ENCODE measurements at regions not wholly inside any gene's neighbourhood (a gene's known extent, or its start where the extent isn't known, plus 50 kb on each side); places are given as distances from the start of the nearest gene placed in this dataset.

DNA sequence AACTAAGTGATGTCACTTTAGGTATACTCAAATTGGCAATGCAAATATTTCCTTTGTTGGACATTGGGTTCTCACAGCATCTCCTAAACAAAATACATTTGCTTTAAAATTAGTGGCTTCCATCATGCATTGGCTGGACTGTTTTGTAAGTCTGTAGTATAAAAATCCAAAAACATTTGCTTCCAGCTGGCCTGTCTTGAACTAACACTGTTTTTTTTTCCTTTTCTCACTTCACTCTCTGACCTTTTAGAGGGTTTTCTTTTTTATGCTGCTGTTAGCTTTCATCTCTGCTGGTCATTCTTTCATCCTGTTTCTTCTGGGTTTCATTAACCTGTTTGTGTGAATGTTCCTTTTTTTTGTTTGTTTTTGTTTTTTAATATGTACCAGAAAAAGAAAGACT, 121.7 kb upstream of the MLIP start:
- CTCF ChIA-PET, result interaction anchor here (0.7 to 9.4 kb wide), 3 partner anchors 60 to 1038 kb away, joined by 3 to 141 read pairs (median 4); no protein-coding TSS in a partner anchor
- H3K4me3 ChIP-seq (ENCODE audit: low read depth, low read length), result no peak overlapping the region
- no peaks in the 10 kb centered on the region for H3K9me3 ChIP-seq (ENCODE audit: control insufficient read depth, insufficient read depth, low read depth, low read length)
- POLR2A ChIA-PET, result no interaction called here
- H3K4me1 ChIP-seq (ENCODE audit: control insufficient read depth, insufficient read depth, low read length), result no peaks in the 10 kb centered on the region
- H3K27ac ChIP-seq (ENCODE audit: extremely low read depth, low read depth, low read length), result no peak overlapping the region
- TF ChIP-seq ZNF548 (tag by site-specific recombination; IDR thresholded peaks at IDR 0.05), result no peak
- no peak for TF ChIP-seq ZSCAN30 (tag by site-specific recombination; IDR thresholded peaks at IDR 0.05)
- no peak for TF ChIP-seq ZNF48 (tag by site-specific recombination; IDR thresholded peaks at IDR 0.05)
- TF ChIP-seq, protein P1, sequence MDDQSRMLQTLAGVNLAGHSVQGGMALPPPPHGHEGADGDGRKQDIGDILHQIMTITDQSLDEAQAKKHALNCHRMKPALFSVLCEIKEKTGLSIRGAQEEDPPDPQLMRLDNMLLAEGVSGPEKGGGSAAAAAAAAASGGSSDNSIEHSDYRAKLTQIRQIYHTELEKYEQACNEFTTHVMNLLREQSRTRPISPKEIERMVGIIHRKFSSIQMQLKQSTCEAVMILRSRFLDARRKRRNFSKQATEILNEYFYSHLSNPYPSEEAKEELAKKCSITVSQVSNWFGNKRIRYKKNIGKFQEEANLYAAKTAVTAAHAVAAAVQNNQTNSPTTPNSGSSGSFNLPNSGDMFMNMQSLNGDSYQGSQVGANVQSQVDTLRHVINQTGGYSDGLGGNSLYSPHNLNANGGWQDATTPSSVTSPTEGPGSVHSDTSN (CRISPR knock-in tag; IDR thresholded peaks at IDR 0.05), result no peak
- no peak for TF ChIP-seq ZNF544 (tag by site-specific recombination; IDR thresholded peaks at IDR 0.05)
- no peak for TF ChIP-seq FEZF1 (tag by site-specific recombination; IDR thresholded peaks at IDR 0.05)
- TF ChIP-seq ZNF157 (tag by site-specific recombination; IDR thresholded peaks at IDR 0.05), result no peak
- TF ChIP-seq ZBTB1 (tag by site-specific recombination; IDR thresholded peaks at IDR 0.05), result no peak
- no peak for TF ChIP-seq ZNF830 (tag by site-specific recombination; IDR thresholded peaks at IDR 0.05; ENCODE audit: low read depth)
- TF ChIP-seq ZFP3 (tag by site-specific recombination; IDR thresholded peaks at IDR 0.05; ENCODE audit: low read depth), result no peak
- TF ChIP-seq ZNF76 (tag by site-specific recombination; IDR thresholded peaks at IDR 0.05; ENCODE audit: borderline replicate concordance, low read depth), result no peak
- no peak for TF ChIP-seq SP3 (tag by site-specific recombination; IDR thresholded peaks at IDR 0.05)
- no peak for TF ChIP-seq ZXDB (tag by site-specific recombination; IDR thresholded peaks at IDR 0.05)
- H3K36me3 ChIP-seq (ENCODE audit: control insufficient read depth in 2 of 2, insufficient read depth in 1 of 2, low read length in 2 of 2), result no peaks in the 10 kb centered on the region

DNA sequence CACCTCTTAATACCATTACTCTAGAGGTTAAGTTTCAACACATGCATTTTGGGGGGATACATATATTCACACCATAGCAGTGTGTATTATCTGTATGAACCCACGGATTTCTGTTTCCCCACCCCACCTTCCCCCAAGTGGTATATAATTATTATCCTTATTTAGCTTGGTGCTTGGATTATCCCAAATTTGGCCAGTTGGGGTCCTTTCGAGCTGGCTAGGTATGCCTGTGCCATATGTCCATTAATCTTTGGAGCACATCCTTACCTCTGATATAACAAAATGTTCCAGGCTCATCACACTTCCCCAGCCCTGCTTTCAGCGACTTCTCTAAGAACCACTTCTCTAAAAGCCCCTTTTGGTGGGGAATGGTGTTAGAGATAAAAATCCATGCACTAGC, 118.7 kb upstream of the MLIP start:
- H3K4me3 ChIP-seq (ENCODE audit: low read depth, low read length), result no peak overlapping the region
- H3K36me3 ChIP-seq (ENCODE audit: control insufficient read depth in 2 of 2, insufficient read depth in 1 of 2, low read length in 2 of 2), result no peaks in the 10 kb centered on the region
- POLR2A ChIA-PET, result no interaction called here
- no peaks in the 10 kb centered on the region for H3K9me3 ChIP-seq (ENCODE audit: control insufficient read depth, insufficient read depth, low read depth, low read length)
- no peaks in the 10 kb centered on the region for H3K4me1 ChIP-seq (ENCODE audit: control insufficient read depth, insufficient read depth, low read length)
- CTCF ChIA-PET, result interaction anchor here (1.2 to 1.6 kb wide), 2 partner anchors 11 to 282 kb away, joined by 3 to 6 read pairs; no protein-coding TSS in a partner anchor
- no peak overlapping the region for H3K27ac ChIP-seq (ENCODE audit: extremely low read depth, low read depth, low read length)
- TF ChIP-seq ZNF560 (tag by site-specific recombination; IDR thresholded peaks at IDR 0.05; ENCODE audit: borderline replicate concordance) (no peak), REST (tag by site-specific recombination; IDR thresholded peaks at IDR 0.05) (no peak), ZBTB44 (tag by site-specific recombination; IDR thresholded peaks at IDR 0.05) (no peak), BCL6B (tag by site-specific recombination; IDR thresholded peaks at IDR 0.05) (no peak), ZNF571 (tag by site-specific recombination; IDR thresholded peaks at IDR 0.05) (no peak)

Measured in HEK293 (cell line).